ENCODE measurements at regions not wholly inside any gene's neighbourhood (a gene's known extent, or its start where the extent isn't known, plus 50 kb on each side); places are given as distances from the start of the nearest gene placed in this dataset.

DNA sequence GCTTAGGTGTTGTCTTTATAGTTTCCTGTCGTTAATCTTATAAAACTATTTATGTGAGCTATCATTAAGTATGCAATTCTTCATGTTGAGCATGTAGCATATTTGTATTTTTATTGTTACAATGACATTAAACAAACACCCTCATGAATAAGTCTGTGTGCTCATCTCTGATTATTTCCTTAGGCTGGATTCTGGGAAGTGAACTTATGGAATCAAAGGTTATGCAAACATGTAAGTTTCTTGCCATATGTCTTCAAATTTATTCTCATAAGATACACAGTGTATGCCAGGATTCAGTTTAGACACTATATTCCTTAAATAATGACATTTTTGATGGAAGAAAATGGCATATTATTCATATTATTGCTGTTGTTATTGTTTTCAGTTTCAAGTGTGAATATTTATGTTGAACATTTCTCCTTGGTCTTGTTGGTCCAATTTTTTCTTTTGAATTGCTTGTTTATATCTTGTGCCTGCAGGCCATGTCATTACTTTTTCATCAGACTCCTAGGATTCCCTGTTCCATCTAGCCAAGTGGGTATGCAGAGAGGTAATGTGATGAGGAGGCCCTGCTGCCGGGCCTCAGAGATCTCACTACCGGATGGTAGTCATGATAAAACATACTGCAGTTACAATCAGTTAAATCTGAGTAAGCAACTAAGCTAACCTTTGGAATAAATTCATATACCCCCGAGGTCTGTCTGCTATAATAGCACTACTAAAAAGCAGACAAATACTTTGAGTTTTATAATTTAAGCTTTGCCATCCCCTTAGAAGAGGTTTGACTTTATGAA lies 684.3 kb upstream of the SGO1 start:
- no peak overlapping the region for H3K14ac ChIP-seq (replicated peaks; ENCODE audit: low read depth, low read length)
- no peak overlapping the region for H2BK20ac ChIP-seq (ENCODE audit: low read depth, low read length)
- ATAC-seq (ENCODE audit: low read depth) (no peak), DNase-seq (no peak)
- H3K18ac ChIP-seq (ENCODE audit: low read depth, low read length), result no peak overlapping the region
- H3K4me1 ChIP-seq (ENCODE audit: control insufficient read depth, insufficient read depth, low read length), result no peaks in the 10 kb centered on the region
- H3K56ac ChIP-seq (ENCODE audit: extremely low read depth, insufficient read depth, low read length), result no peak overlapping the region
- H4K91ac ChIP-seq (ENCODE audit: insufficient read depth, low read depth, low read length), result no peak overlapping the region
- no TSS peak for BruUV-seq (replicated peaks)
- H3K9me3 ChIP-seq (ENCODE audit: control insufficient read depth, insufficient read depth, low read length), result no peaks in the 10 kb centered on the region; the same call in 1 of the 2 replicates
- H3K27ac ChIP-seq (ENCODE audit: insufficient read depth, low read length), result no peak overlapping the region
- no peak overlapping the region for H4K8ac ChIP-seq (ENCODE audit: low read depth in 2 of 2, low read length in 2 of 2)
- no peak overlapping the region for H3K9ac ChIP-seq (ENCODE audit: low read depth, low read length)
- H3K4me3 ChIP-seq (ENCODE audit: insufficient read depth, low read depth, low read length), result no peak overlapping the region
- no peaks in the 10 kb centered on the region for H3K9me1 ChIP-seq (ENCODE audit: insufficient read depth, low read length)
- TF ChIP-seq RAD21 (IDR thresholded peaks at IDR 0.05; ENCODE audit: low read length) (no peak), MAFK (IDR thresholded peaks at IDR 0.05; ENCODE audit: low read depth, low read length) (no peak), SMC3 (IDR thresholded peaks at IDR 0.05; ENCODE audit: low read depth, low read length) (no peak), MAZ (IDR thresholded peaks at IDR 0.05; ENCODE audit: borderline replicate concordance, low read depth, low read length) (no peak), RCOR1 (IDR thresholded peaks at IDR 0.05; ENCODE audit: insufficient replicate concordance, low read length) (no peak)
- TF ChIP-seq, protein P1, sequence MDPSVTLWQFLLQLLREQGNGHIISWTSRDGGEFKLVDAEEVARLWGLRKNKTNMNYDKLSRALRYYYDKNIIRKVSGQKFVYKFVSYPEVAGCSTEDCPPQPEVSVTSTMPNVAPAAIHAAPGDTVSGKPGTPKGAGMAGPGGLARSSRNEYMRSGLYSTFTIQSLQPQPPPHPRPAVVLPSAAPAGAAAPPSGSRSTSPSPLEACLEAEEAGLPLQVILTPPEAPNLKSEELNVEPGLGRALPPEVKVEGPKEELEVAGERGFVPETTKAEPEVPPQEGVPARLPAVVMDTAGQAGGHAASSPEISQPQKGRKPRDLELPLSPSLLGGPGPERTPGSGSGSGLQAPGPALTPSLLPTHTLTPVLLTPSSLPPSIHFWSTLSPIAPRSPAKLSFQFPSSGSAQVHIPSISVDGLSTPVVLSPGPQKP (IDR thresholded peaks at IDR 0.05; ENCODE audit: borderline replicate concordance, low read depth, low read length), result no peak
- TF ChIP-seq, protein P2, sequence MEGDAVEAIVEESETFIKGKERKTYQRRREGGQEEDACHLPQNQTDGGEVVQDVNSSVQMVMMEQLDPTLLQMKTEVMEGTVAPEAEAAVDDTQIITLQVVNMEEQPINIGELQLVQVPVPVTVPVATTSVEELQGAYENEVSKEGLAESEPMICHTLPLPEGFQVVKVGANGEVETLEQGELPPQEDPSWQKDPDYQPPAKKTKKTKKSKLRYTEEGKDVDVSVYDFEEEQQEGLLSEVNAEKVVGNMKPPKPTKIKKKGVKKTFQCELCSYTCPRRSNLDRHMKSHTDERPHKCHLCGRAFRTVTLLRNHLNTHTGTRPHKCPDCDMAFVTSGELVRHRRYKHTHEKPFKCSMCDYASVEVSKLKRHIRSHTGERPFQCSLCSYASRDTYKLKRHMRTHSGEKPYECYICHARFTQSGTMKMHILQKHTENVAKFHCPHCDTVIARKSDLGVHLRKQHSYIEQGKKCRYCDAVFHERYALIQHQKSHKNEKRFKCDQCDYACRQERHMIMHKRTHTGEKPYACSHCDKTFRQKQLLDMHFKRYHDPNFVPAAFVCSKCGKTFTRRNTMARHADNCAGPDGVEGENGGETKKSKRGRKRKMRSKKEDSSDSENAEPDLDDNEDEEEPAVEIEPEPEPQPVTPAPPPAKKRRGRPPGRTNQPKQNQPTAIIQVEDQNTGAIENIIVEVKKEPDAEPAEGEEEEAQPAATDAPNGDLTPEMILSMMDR (conservative IDR thresholded peaks at IDR 0.05; ENCODE audit: low read depth, low read length), result no peak
- H2AK9ac ChIP-seq (replicated peaks; ENCODE audit: low read depth, low read length, poor library complexity), result no peak overlapping the region
- in situ Hi-C loops (cut with MboI; ENCODE audit: low sequenced_read_pairs), result no loop called here
- H2AFZ ChIP-seq (replicated peaks; ENCODE audit: low read length, poor library complexity), result no peak overlapping the region
- no peak overlapping the region for H2BK5ac ChIP-seq (ENCODE audit: low read depth, low read length, poor library complexity, severe bottlenecking)
- H3K4ac ChIP-seq (ENCODE audit: low read depth, low read length), result no peak overlapping the region
- H3K79me1 ChIP-seq (ENCODE audit: low read depth in 1 of 2, low read length in 2 of 2), result no peaks in the 10 kb centered on the region
- ChIA-PET POLR2A (ENCODE audit: unreplicated experiment) (no interaction called here), CTCF (no interaction called here)
- no peak overlapping the region for H2AK5ac ChIP-seq (ENCODE audit: low read depth, low read length)
- H4K5ac ChIP-seq (ENCODE audit: low read depth, low read length), result no peak overlapping the region
- no peak overlapping the region for H2BK15ac ChIP-seq (ENCODE audit: low read depth, low read length)
- H3K23ac ChIP-seq (ENCODE audit: low read depth, low read length), result no peak overlapping the region
- no CpG with 5 or more reads among the region's 4 CpGs for WGBS, 2 experiments (ENCODE audit: extremely low coverage in 2 of 2, insufficient read length in 1 of 2)
- no peaks in the 10 kb centered on the region for H3K36me3 ChIP-seq (ENCODE audit: control insufficient read depth, insufficient read depth, low read length)
- H3K4me2 ChIP-seq (ENCODE audit: low read depth, low read length), result no peak overlapping the region
- H2BK120ac ChIP-seq (ENCODE audit: low read depth, low read length), result no peak overlapping the region
- intact Hi-C loops (cut with micrococcal nuclease), result no loop called here
- dilution Hi-C loops (cut with HindIII; ENCODE audit: low sequenced_read_pairs, unreplicated experiment), result no loop called here
- no peaks in the 10 kb centered on the region for H4K20me1 ChIP-seq (ENCODE audit: insufficient read depth, low read length)
- H3K27me3 ChIP-seq (ENCODE audit: control insufficient read depth, insufficient read depth, low read length), result no peaks in the 10 kb centered on the region
